ENCODE measurements at regions not wholly inside any gene's neighbourhood (a gene's known extent, or its start where the extent isn't known, plus 50 kb on each side); places are given as distances from the start of the nearest gene placed in this dataset.

- Histone ChIP-seq H3K27ac (no peak overlapping the region), H3K9ac (no peak overlapping the region), H3K4me1 (ENCODE audit: insufficient read depth) (no peaks in the 10 kb centered on the region), H4K20me1 (ENCODE audit: insufficient read depth) (no peaks in the 10 kb centered on the region), H3K9me2 (ENCODE audit: insufficient read depth) (no peaks in the 10 kb centered on the region), H3K79me2 (ENCODE audit: insufficient read depth) (no peaks in the 10 kb centered on the region), H3K9me3 (ENCODE audit: low read depth) (no peaks in the 10 kb centered on the region), H3K4me2 (ENCODE audit: unreplicated experiment) (no peak overlapping the region), H2AFZ (no peak overlapping the region), H3K36me3 (ENCODE audit: low read depth) (no peaks in the 10 kb centered on the region), H3K27me3 (replicated peaks; ENCODE audit: insufficient read depth) (no peaks in the 10 kb centered on the region), H3F3A (ENCODE audit: insufficient read depth) (no peaks in the 10 kb centered on the region), H3K4me3 (no peak overlapping the region)
- no peak for DNase-seq
- in situ Hi-C loops (cut with MboI) = no loop called here
- WGBS, 2 experiments (ENCODE audit: low coverage in 1 of 2, low lambda C conversion rate in 2 of 2, missing lambda C conversion rate in 2 of 2) = 0% methylated on average over 3 of the region's 3 CpGs
- TF ChIP-seq EZH2phosphoT487 (IDR thresholded peaks at IDR 0.05; ENCODE audit: insufficient read depth, low read depth) = no peak
- no peak for TF ChIP-seq EZH2 (IDR thresholded peaks at IDR 0.05; ENCODE audit: insufficient read depth, poor library complexity, severe bottlenecking)
Measured at GRCh38 chr9:23412458-23412857, 413.6 kb downstream of the ELAVL2 start.

- TF ChIP-seq EZH2phosphoT487 (IDR thresholded peaks at IDR 0.05; ENCODE audit: insufficient read depth, low read depth) (no peak), EZH2 (IDR thresholded peaks at IDR 0.05; ENCODE audit: insufficient read depth, poor library complexity, severe bottlenecking) (no peak)
- Histone ChIP-seq H3K4me3 (no peak overlapping the region), H3K4me2 (ENCODE audit: unreplicated experiment) (no peak overlapping the region), H3K27ac (no peak overlapping the region), H3K9me2 (ENCODE audit: insufficient read depth) (no peaks in the 10 kb centered on the region), H3F3A (ENCODE audit: insufficient read depth) (no peaks in the 10 kb centered on the region), H3K9me3 (ENCODE audit: low read depth) (no peaks in the 10 kb centered on the region), H3K79me2 (ENCODE audit: insufficient read depth) (no peaks in the 10 kb centered on the region), H3K9ac (no peak overlapping the region), H3K4me1 (ENCODE audit: insufficient read depth) (no peaks in the 10 kb centered on the region), H2AFZ (no peak overlapping the region), H3K36me3 (ENCODE audit: low read depth) (no peaks in the 10 kb centered on the region), H3K27me3 (replicated peaks; ENCODE audit: insufficient read depth) (no peaks in the 10 kb centered on the region), H4K20me1 (ENCODE audit: insufficient read depth) (no peaks in the 10 kb centered on the region)
- WGBS, 2 experiments (ENCODE audit: low coverage in 1 of 2, low lambda C conversion rate in 2 of 2, missing lambda C conversion rate in 2 of 2) = 58 to 64% methylated on average over 2 of the region's 2 CpGs
- in situ Hi-C loops (cut with MboI) = no loop called here
- no peak for DNase-seq
Measured at GRCh38 chr9:23413541-23413940, 412.5 kb downstream of the ELAVL2 start.

DNA sequence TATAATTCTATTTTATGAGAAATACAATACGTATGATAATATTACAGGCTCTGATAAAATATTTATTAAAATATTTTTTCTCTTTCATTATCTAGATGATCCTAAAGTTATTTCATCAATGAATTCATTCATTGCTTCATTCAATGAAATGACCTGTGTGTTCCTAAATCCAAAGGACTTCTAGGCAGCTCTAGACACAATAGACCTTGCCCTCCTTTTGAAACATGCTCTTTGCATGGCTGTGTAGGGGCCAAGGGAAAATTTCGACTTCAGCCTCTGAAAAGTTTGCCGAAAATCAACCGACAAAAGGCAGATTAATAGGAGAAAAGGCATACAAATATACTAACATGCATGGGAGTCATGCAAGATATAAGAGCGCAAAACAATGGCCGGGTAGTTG lies 402.0 kb downstream of the ELAVL2 start:
- Histone ChIP-seq H3K4me2 (ENCODE audit: unreplicated experiment) (no peak overlapping the region), H3F3A (ENCODE audit: insufficient read depth) (no peaks in the 10 kb centered on the region), H3K79me2 (ENCODE audit: insufficient read depth) (no peaks in the 10 kb centered on the region), H2AFZ (no peak overlapping the region), H3K9me2 (ENCODE audit: insufficient read depth) (no peaks in the 10 kb centered on the region), H4K20me1 (ENCODE audit: insufficient read depth) (no peaks in the 10 kb centered on the region), H3K9me3 (ENCODE audit: low read depth) (no peaks in the 10 kb centered on the region), H3K27ac (no peak overlapping the region), H3K27me3 (replicated peaks; ENCODE audit: insufficient read depth) (no peaks in the 10 kb centered on the region), H3K4me3 (no peak overlapping the region), H3K4me1 (ENCODE audit: insufficient read depth) (no peaks in the 10 kb centered on the region), H3K9ac (no peak overlapping the region), H3K36me3 (ENCODE audit: low read depth) (no peaks in the 10 kb centered on the region)
- WGBS, 2 experiments (ENCODE audit: low coverage in 1 of 2, low lambda C conversion rate in 2 of 2, missing lambda C conversion rate in 2 of 2) = 38 to 44% methylated on average over 6 of the region's 6 CpGs
- no peak for TF ChIP-seq EZH2 (IDR thresholded peaks at IDR 0.05; ENCODE audit: insufficient read depth, poor library complexity, severe bottlenecking)
- no peak for TF ChIP-seq EZH2phosphoT487 (IDR thresholded peaks at IDR 0.05; ENCODE audit: insufficient read depth, low read depth)
- DNase-seq = no peak
- in situ Hi-C loops (cut with MboI) = no loop called here

DNA sequence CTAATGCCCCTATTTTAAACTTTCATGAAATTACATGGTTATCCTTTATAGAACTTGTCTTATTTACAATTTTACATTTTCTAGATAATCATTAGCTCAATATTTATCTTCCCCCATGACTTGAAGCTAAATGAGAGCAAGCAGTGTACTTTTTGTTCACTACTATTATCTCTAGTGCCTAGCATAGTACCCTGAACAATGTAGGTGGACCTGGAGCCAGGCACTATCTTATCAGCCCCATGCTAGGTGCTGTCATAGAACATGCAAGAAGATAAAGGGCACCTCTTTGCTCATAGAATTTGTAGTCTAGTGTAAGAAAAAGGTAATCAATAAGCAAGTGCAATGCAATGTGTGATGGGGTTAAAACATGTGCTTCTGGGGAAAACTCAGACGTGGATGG lies 399.9 kb downstream of the ELAVL2 start:
- no peaks in the 10 kb centered on the region for H3K4me1 ChIP-seq (ENCODE audit: insufficient read depth)
- no peaks in the 10 kb centered on the region for H3F3A ChIP-seq (ENCODE audit: insufficient read depth)
- no peak overlapping the region for H2AFZ ChIP-seq
- no peak overlapping the region for H3K4me3 ChIP-seq
- no peaks in the 10 kb centered on the region for H3K36me3 ChIP-seq (ENCODE audit: low read depth)
- H3K9me2 ChIP-seq (ENCODE audit: insufficient read depth) = no peaks in the 10 kb centered on the region
- TF ChIP-seq EZH2phosphoT487 (IDR thresholded peaks at IDR 0.05; ENCODE audit: insufficient read depth, low read depth) (no peak), EZH2 (IDR thresholded peaks at IDR 0.05; ENCODE audit: insufficient read depth, poor library complexity, severe bottlenecking) (no peak)
- no peak for DNase-seq
- WGBS, 2 experiments (ENCODE audit: low coverage in 1 of 2, low lambda C conversion rate in 2 of 2, missing lambda C conversion rate in 2 of 2) = 55 to 69% methylated on average over 1 of the region's 1 CpG
- H3K4me2 ChIP-seq (ENCODE audit: unreplicated experiment) = no peak overlapping the region
- no peaks in the 10 kb centered on the region for H4K20me1 ChIP-seq (ENCODE audit: insufficient read depth)
- H3K9me3 ChIP-seq (ENCODE audit: low read depth) = no peaks in the 10 kb centered on the region
- H3K79me2 ChIP-seq (ENCODE audit: insufficient read depth) = no peaks in the 10 kb centered on the region
- no peak overlapping the region for H3K27ac ChIP-seq
- in situ Hi-C loops (cut with MboI) = no loop called here
- no peaks in the 10 kb centered on the region for H3K27me3 ChIP-seq (replicated peaks; ENCODE audit: insufficient read depth)
- no peak overlapping the region for H3K9ac ChIP-seq

GRCh38 chr9:23431459-23431858 lies 394.6 kb downstream of the ELAVL2 start:
- Histone ChIP-seq H4K20me1 (ENCODE audit: insufficient read depth) (no peaks in the 10 kb centered on the region), H3K9me3 (ENCODE audit: low read depth) (no peaks in the 10 kb centered on the region), H3K36me3 (ENCODE audit: low read depth) (no peaks in the 10 kb centered on the region), H3K9ac (no peak overlapping the region), H2AFZ (no peak overlapping the region), H3F3A (ENCODE audit: insufficient read depth) (no peaks in the 10 kb centered on the region), H3K9me2 (ENCODE audit: insufficient read depth) (no peaks in the 10 kb centered on the region), H3K4me1 (ENCODE audit: insufficient read depth) (no peaks in the 10 kb centered on the region), H3K4me3 (no peak overlapping the region), H3K27me3 (replicated peaks; ENCODE audit: insufficient read depth) (no peaks in the 10 kb centered on the region), H3K79me2 (ENCODE audit: insufficient read depth) (no peaks in the 10 kb centered on the region), H3K4me2 (ENCODE audit: unreplicated experiment) (no peak overlapping the region), H3K27ac (no peak overlapping the region)
- TF ChIP-seq EZH2phosphoT487 (IDR thresholded peaks at IDR 0.05; ENCODE audit: insufficient read depth, low read depth) (no peak), EZH2 (IDR thresholded peaks at IDR 0.05; ENCODE audit: insufficient read depth, poor library complexity, severe bottlenecking) (no peak)
- DNase-seq = no peak
- in situ Hi-C loops (cut with MboI) = no loop called here
- WGBS, 2 experiments (ENCODE audit: low coverage in 1 of 2, low lambda C conversion rate in 2 of 2, missing lambda C conversion rate in 2 of 2) = 15 to 18% methylated on average over 5 of the region's 5 CpGs
